SJSA1 (cell line): ENCODE measurements at regions not wholly inside any gene's neighbourhood (a gene's known extent, or its start where the extent isn't known, plus 50 kb on each side); places are given as distances from the start of the nearest gene placed in this dataset.

Source experiments
- DNase-seq, 2 experiments: peaks; one replicate each; pipeline ENCODE4 v3.0.0-alpha.2; 2015 to 2020; ENCODE audit warnings: low spot score in 2 of 2, low read depth in 1 of 2
- H3K27ac ChIP-seq: fragments of 250-450 bp; sonication (Bioruptor Pico); 2 replicates; pipeline ENCODE4 v1.5.1; 2020; ENCODE audit warnings: mild to moderate bottlenecking, moderate library complexity
- H3K27me3 ChIP-seq: fragments of 250-450 bp; sonication (Bioruptor Pico); replicated peaks from 2 replicates; pipeline ENCODE4 v1.5.1; 2020; ENCODE audit warnings: mild to moderate bottlenecking, moderate library complexity
- H3K36me3 ChIP-seq: fragments of 250-450 bp; sonication (Bioruptor Pico); 2 replicates; pipeline ENCODE4 v1.5.1; 2020; ENCODE audit warnings: mild to moderate bottlenecking
- H3K4me1 ChIP-seq: fragments of 250-450 bp; sonication (Bioruptor Pico); replicated peaks from 2 replicates; pipeline ENCODE4 v1.6.1; 2021; ENCODE audit warnings: mild to moderate bottlenecking
- H3K4me3 ChIP-seq: fragments of 250-450 bp; sonication (Bioruptor Pico); 2 replicates; pipeline ENCODE4 v1.5.1; 2020; ENCODE audit warnings: mild to moderate bottlenecking
- H3K9me3 ChIP-seq: fragments of 250-450 bp; sonication (Bioruptor Pico); replicated peaks from 2 replicates; pipeline ENCODE4 v1.5.1; 2020; ENCODE audit warnings: mild to moderate bottlenecking

DNA sequence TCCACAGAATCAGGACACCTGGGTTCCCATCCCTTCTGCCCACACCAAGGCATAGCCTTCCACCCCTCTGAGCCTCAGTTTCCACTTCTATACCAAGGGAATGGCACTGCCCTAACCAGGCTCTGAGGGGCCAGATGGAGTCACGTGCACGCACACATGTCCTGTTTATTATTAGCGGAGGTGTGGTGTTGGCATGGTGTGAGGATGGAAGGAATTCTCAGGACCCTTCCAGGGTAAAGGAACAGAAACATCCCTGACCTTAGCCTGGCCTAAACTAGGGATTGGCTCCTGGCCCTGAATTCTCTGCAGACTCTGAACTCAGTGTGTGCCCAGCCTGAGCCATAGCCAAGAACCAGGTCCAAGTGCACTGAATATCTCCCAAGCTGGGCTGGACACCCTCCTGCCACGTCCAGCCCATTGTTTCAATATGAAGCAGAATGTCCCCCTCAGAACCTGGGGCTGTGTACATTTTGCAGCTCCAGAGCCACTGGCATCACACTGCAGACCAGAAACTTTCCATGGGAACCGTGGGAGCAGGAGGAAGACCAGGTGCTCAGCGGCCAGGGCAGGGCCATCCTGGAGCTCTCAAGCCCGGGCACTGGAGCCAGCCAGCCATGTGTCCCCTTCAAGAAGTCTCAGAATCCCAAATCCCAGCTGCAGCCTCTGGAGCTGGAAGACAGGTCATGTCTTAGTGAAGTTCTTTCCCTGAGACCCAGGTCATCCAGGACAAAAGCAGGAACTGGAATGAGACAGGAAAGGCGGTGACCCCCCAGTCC lies 208.4 kb downstream of the ANKRD60 start:
- Histone ChIP-seq H3K9me3 (no peaks in the 10 kb centered on the region), H3K4me3 (no peak overlapping the region), H3K27me3 (no peaks in the 10 kb centered on the region), H3K27ac (0 out of 2 replicates have a peak overlapping the region, but pooled peaks have one; percentile 18), H3K4me1 (peaks cover 57% of the 10 kb centered on the region), H3K36me3 (no peaks in the 10 kb centered on the region)
- no peak for DNase-seq

DNA sequence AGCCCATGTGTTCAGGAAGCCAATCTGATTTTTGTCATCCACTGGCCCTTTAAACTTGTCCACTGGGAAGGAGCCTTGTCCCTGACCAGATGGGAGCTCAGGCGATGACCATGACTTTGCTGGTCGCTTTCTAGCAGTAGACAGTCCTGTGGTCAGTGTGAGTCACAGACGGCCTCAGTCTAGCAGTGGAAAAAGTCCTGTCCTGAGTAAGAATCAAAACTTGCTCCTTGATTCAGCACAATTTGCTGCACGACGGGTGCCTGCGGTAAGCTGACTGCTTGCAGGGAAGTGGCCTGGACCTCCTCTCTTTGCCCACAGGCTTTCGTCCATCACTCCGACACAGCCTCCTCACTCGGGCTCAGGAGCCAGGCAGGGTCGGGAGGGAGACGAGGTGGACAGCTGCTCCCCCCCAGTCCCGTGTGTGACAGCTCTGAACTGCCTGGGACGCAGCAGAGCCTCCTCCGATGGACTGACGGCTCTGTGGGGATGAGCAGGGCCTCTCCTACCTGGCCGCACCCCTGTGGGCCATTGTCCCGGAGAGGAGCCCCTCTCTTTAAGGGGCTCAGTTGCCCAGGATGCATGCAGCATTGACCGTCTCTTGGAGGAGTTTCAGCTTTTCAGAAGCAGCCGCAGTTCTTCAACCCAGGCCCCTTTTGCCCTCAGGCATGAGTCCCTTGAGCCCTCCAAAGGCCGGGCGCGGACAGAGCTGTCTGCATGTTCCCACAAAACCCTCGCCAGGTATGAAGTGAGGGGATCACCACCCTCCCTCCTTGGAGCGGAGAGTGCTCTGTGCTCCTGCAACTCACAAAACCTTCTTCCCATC lies 209.2 kb downstream of the ANKRD60 start:
- Histone ChIP-seq H3K36me3 (no peaks in the 10 kb centered on the region), H3K4me1 (peaks cover 62% of the 10 kb centered on the region), H3K27ac (peak overlapping the region; percentile 78)

GRCh38 chr20:58018590-58018989 lies 209.9 kb downstream of the ANKRD60 start:
- DNase-seq, result no peak
- Histone ChIP-seq H3K27me3 (no peaks in the 10 kb centered on the region), H3K36me3 (no peaks in the 10 kb centered on the region), H3K27ac (peak overlapping the region; percentile 78), H3K4me3 (no peak overlapping the region), H3K4me1 (peaks cover 62% of the 10 kb centered on the region), H3K9me3 (no peaks in the 10 kb centered on the region)

More for the DNA sequence above, 209.2 kb downstream of the ANKRD60 start:
- DNase-seq, result peak; percentile 76 to 89
- Histone ChIP-seq H3K27me3 (no peaks in the 10 kb centered on the region), H3K9me3 (no peaks in the 10 kb centered on the region), H3K4me3 (no peak overlapping the region)

DNA sequence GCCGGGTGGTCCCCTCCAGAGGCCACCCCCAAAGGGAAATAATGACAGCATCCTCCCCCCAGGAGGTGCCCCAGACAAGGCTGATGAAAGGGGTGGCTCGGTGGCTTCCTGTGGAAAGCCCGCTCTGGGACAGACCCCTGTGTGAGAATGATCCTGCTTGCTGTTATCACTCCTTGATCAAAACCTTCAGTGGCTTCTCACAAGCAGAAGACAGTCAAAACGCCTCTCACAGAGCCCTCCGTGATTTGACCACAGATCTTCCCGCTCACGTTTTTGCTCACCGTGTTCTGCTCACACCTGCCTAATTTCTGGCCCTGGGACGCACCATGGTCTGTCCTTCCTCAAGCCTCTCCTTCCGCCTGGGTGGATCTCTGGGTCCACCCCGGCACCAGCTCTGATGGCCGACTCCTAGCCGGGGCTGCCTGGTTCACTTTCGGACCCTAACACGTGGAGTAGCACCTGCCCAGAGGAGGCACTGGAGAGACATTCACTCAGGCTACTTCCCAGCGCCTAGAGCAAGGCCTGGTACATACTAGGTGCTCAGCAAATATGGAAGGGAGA lies 210.4 kb downstream of the ANKRD60 start:
- Histone ChIP-seq H3K27me3 (no peaks in the 10 kb centered on the region), H3K27ac (peak overlapping the region; percentile 78), H3K9me3 (no peaks in the 10 kb centered on the region), H3K4me3 (no peak overlapping the region), H3K4me1 (peaks cover 62% of the 10 kb centered on the region), H3K36me3 (no peaks in the 10 kb centered on the region)
- DNase-seq, result peak in 1 of 2 experiments; percentile 96

- peaks cover 62% of the 10 kb centered on the region for H3K4me1 ChIP-seq
- peak; percentile 85 to 96 for DNase-seq
- H3K36me3 ChIP-seq, result no peaks in the 10 kb centered on the region
- H3K27me3 ChIP-seq, result no peaks in the 10 kb centered on the region
- peak overlapping the region; percentile 78 for H3K27ac ChIP-seq
- H3K9me3 ChIP-seq, result no peaks in the 10 kb centered on the region
- no peak overlapping the region for H3K4me3 ChIP-seq
Observed at GRCh38 chr20:58017231-58017969, 211.1 kb downstream of the ANKRD60 start.

GRCh38 chr20:58016779-58017178 lies 211.7 kb downstream of the ANKRD60 start:
- Histone ChIP-seq H3K27me3 (no peaks in the 10 kb centered on the region), H3K4me3 (no peak overlapping the region), H3K9me3 (no peaks in the 10 kb centered on the region), H3K4me1 (peaks cover 62% of the 10 kb centered on the region), H3K27ac (peak overlapping the region; percentile 78), H3K36me3 (no peaks in the 10 kb centered on the region)
- DNase-seq, result no peak

DNA sequence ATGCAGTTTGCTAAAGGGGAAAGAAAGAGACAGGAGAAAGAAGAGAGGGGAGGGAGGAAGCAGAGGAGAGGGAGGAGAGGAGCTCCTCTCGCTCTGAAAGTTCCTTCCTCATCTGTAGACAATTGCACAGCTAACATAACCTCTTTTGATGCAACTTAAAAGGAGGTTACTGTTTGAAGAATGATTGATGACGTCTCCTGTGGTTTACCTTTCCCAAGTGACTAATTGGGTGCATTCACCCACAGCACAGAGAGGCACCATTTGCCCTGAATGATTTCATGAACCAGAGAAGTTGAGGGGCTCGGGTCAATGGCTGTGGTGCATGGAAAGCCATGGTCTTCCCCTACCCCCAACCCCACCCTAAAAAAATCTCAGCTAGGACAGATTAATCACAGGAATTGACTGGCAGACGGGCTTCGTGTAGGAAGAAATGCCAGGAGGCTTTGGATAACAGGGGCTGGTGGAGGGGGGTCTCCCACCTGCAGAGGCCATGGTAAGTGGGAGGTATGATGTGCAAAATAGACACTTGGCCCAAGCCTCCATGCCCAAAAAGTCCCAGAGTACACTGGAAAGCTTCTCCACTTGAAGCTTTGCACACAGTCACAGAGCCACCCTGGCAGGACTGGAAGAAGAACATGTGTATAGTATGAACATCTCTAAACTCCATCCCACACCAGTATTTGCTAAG lies 213.7 kb downstream of the ANKRD60 start:
- peaks cover 49% of the 10 kb centered on the region for H3K4me1 ChIP-seq
- H3K36me3 ChIP-seq, result no peaks in the 10 kb centered on the region
- no peaks in the 10 kb centered on the region for H3K27me3 ChIP-seq
- no peak overlapping the region for H3K27ac ChIP-seq
- no peaks in the 10 kb centered on the region for H3K9me3 ChIP-seq
- H3K4me3 ChIP-seq, result no peak overlapping the region
- DNase-seq, result no peak

GRCh38 chr20:58012731-58013510 lies 215.5 kb downstream of the ANKRD60 start:
- no peaks in the 10 kb centered on the region for H3K9me3 ChIP-seq
- no peak for DNase-seq
- no peaks in the 10 kb centered on the region for H3K36me3 ChIP-seq
- no peak overlapping the region for H3K4me3 ChIP-seq
- peaks cover 34% of the 10 kb centered on the region for H3K4me1 ChIP-seq
- no peaks in the 10 kb centered on the region for H3K27me3 ChIP-seq
- H3K27ac ChIP-seq, result no peak overlapping the region

- no peaks in the 10 kb centered on the region for H3K36me3 ChIP-seq
- no peaks in the 10 kb centered on the region for H3K9me3 ChIP-seq
Observed at GRCh38 chr20:58011947-58012610, 216.4 kb downstream of the ANKRD60 start.

GRCh38 chr20:58011106-58011946 lies 217.1 kb downstream of the ANKRD60 start:
- no peak for DNase-seq

More at GRCh38 chr20:58011947-58012610, 216.4 kb downstream of the ANKRD60 start:
- Histone ChIP-seq H3K27ac (no peak overlapping the region), H3K4me3 (no peak overlapping the region), H3K4me1 (peaks cover 25% of the 10 kb centered on the region), H3K27me3 (no peaks in the 10 kb centered on the region)
- no peak for DNase-seq

GRCh38 chr20:58010666-58011065 lies 217.8 kb downstream of the ANKRD60 start:
- Histone ChIP-seq H3K9me3 (no peaks in the 10 kb centered on the region), H3K36me3 (no peaks in the 10 kb centered on the region), H3K4me1 (peaks cover 24% of the 10 kb centered on the region), H3K4me3 (no peak overlapping the region), H3K27me3 (no peaks in the 10 kb centered on the region), H3K27ac (no peak overlapping the region)
- DNase-seq, result no peak

More at GRCh38 chr20:58011106-58011946, 217.1 kb downstream of the ANKRD60 start:
- Histone ChIP-seq H3K27ac (no peak overlapping the region), H3K4me1 (peaks cover 24% of the 10 kb centered on the region), H3K4me3 (no peak overlapping the region), H3K27me3 (no peaks in the 10 kb centered on the region), H3K9me3 (no peaks in the 10 kb centered on the region), H3K36me3 (no peaks in the 10 kb centered on the region)
